ENCODE measurements at regions not wholly inside any gene's neighbourhood (a gene's known extent, or its start where the extent isn't known, plus 50 kb on each side); places are given as distances from the start of the nearest gene placed in this dataset.

GRCh38 chr6:122308074-122308473 lies 91.4 kb upstream of the HSF2 start:
- Histone ChIP-seq H3K9me2 (ENCODE audit: low read depth, low read length) (no peaks in the 10 kb centered on the region), H3K4me3 (ENCODE audit: low read depth, low read length, poor library complexity, severe bottlenecking) (no peak overlapping the region), H3K79me2 (ENCODE audit: insufficient read depth, low read length) (no peaks in the 10 kb centered on the region), H3K36me3 (ENCODE audit: insufficient read depth, low read length) (no peaks in the 10 kb centered on the region), H3F3A (ENCODE audit: insufficient read depth, low read length) (no peaks in the 10 kb centered on the region), H2AFZ (ENCODE audit: low read length) (no peak overlapping the region), H3K4me1 (ENCODE audit: insufficient read depth, low read length, severe bottlenecking) (no peaks in the 10 kb centered on the region), H3K27me3 (ENCODE audit: insufficient read depth, low read length) (no peaks in the 10 kb centered on the region), H3K27ac (ENCODE audit: low read depth, low read length, poor library complexity, severe bottlenecking) (no peak overlapping the region), H3K9ac (ENCODE audit: low read length) (no peak overlapping the region), H4K20me1 (ENCODE audit: insufficient read depth, low read length) (no peaks in the 10 kb centered on the region), H3K9me3 (ENCODE audit: low read length) (no peaks in the 10 kb centered on the region), H3K4me2 (ENCODE audit: low read length) (no peak overlapping the region)
- no peak for TF ChIP-seq EZH2 (IDR thresholded peaks at IDR 0.05; ENCODE audit: borderline replicate concordance, low read length)
- no peak for TF ChIP-seq CTCF (IDR thresholded peaks at IDR 0.05; ENCODE audit: low read length)

DNA sequence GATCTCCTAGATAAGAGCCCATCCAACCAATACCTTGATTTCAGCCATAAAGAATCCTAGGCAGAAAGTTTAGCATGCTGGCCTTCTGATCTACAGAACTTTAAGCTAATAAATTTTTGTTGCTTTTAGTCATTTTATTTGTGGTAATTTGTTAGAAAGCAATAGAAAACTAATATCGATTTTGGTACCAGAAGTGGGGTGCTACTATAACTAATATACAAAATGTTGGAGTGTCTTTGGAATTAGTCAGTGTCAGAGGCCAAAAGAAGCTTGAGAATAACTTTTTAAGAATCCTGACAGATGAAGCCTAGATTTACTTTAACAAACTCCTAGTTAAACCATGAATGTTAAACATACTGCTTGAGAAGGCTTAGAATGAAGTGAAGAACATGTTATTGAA lies 83.6 kb upstream of the HSF2 start:
- Histone ChIP-seq H3K4me1 (ENCODE audit: insufficient read depth, low read length, severe bottlenecking) (no peaks in the 10 kb centered on the region), H4K20me1 (ENCODE audit: insufficient read depth, low read length) (no peaks in the 10 kb centered on the region), H2AFZ (ENCODE audit: low read length) (no peak overlapping the region), H3K36me3 (ENCODE audit: insufficient read depth, low read length) (no peaks in the 10 kb centered on the region), H3K4me3 (ENCODE audit: low read depth, low read length, poor library complexity, severe bottlenecking) (no peak overlapping the region), H3K79me2 (ENCODE audit: insufficient read depth, low read length) (no peaks in the 10 kb centered on the region), H3K9me3 (ENCODE audit: low read length) (no peaks in the 10 kb centered on the region), H3K27ac (ENCODE audit: low read depth, low read length, poor library complexity, severe bottlenecking) (no peak overlapping the region), H3K27me3 (ENCODE audit: insufficient read depth, low read length) (no peaks in the 10 kb centered on the region), H3K4me2 (ENCODE audit: low read length) (no peak overlapping the region), H3K9me2 (ENCODE audit: low read depth, low read length) (no peaks in the 10 kb centered on the region), H3K9ac (ENCODE audit: low read length) (no peak overlapping the region), H3F3A (ENCODE audit: insufficient read depth, low read length) (no peaks in the 10 kb centered on the region)
- TF ChIP-seq EZH2 (IDR thresholded peaks at IDR 0.05; ENCODE audit: borderline replicate concordance, low read length): no peak
- no peak for TF ChIP-seq CTCF (IDR thresholded peaks at IDR 0.05; ENCODE audit: low read length)

GRCh38 chr6:122322824-122323223 lies 76.6 kb upstream of the HSF2 start:
- no peaks in the 10 kb centered on the region for H3K36me3 ChIP-seq (ENCODE audit: insufficient read depth, low read length)
- peak overlapping the region; percentile 32; the same call in 1 of the 2 replicates for H3K4me2 ChIP-seq (ENCODE audit: low read length)
- peak overlapping the region; percentile 7 for H3K4me3 ChIP-seq (ENCODE audit: low read depth, low read length, poor library complexity, severe bottlenecking)
- no peak for TF ChIP-seq CTCF (IDR thresholded peaks at IDR 0.05; ENCODE audit: low read length)
- no peak overlapping the region for H2AFZ ChIP-seq (ENCODE audit: low read length)
- H3F3A ChIP-seq (ENCODE audit: insufficient read depth, low read length): no peaks in the 10 kb centered on the region
- H3K9me3 ChIP-seq (ENCODE audit: low read length): no peaks in the 10 kb centered on the region
- no peaks in the 10 kb centered on the region for H3K27me3 ChIP-seq (ENCODE audit: insufficient read depth, low read length)
- H3K27ac ChIP-seq (ENCODE audit: low read depth, low read length, poor library complexity, severe bottlenecking): no peak overlapping the region
- H3K9ac ChIP-seq (ENCODE audit: low read length): no peak overlapping the region
- no peaks in the 10 kb centered on the region for H3K79me2 ChIP-seq (ENCODE audit: insufficient read depth, low read length)
- H4K20me1 ChIP-seq (ENCODE audit: insufficient read depth, low read length): no peaks in the 10 kb centered on the region
- H3K9me2 ChIP-seq (ENCODE audit: low read depth, low read length): no peaks in the 10 kb centered on the region
- no peaks in the 10 kb centered on the region for H3K4me1 ChIP-seq (ENCODE audit: insufficient read depth, low read length, severe bottlenecking)

Measured in OCI-LY1 (cell line).